K562 (cell line): ENCODE measurements at regions not wholly inside any gene's neighbourhood (a gene's known extent, or its start where the extent isn't known, plus 50 kb on each side); places are given as distances from the start of the nearest gene placed in this dataset.

ENCODE experiments used
- ATAC-seq: fragments of 200-7000 bp; cut with Tn5 transposase; 3 replicates; pipeline ENCODE4 v1.9.1; 2020; ENCODE audit warnings: moderate library complexity
- BruUV-seq: library from RNA; stranded (reverse); fragments of 400-500 nt; replicated peaks from 2 replicates; lab custom pipeline; 2021; lab: Mats Ljungman, UMichigan
- CTCF ChIA-PET: fragments of 300-600 bp; formaldehyde crosslinking; extraction: SDS; loops from one replicate; lab custom pipeline; 2021; ENCODE audit warnings: low intra/inter-chr PET ratio; lab: Yijun Ruan, JAX
- POLR2A ChIA-PET: fragments of 300-600, 350-650 bp; sonication (Branson Sonifier 250); formaldehyde crosslinking; extraction: SDS; loops from one replicate; lab custom pipeline; 2021; ENCODE audit warnings: antibody characterized with exemption, inconsistent platforms; lab: Yijun Ruan, JAX
- DNase-seq, 4 experiments: peaks; one replicate each; pipeline versions ENCODE4 v3.0.0 to v3.0.0-alpha.2; 2011 to 2018; ENCODE audit warnings: low spot score in 3 of 4, mixed read lengths in 3 of 4; ENCODE audit errors: extremely low read depth in 1 of 4
- FAIRE-seq: peaks from 2 replicates; lab custom pipeline; 2011; peaks lifted over from hg19 to GRCh38; lab: Jason Lieb, UNC
- H2AFZ ChIP-seq: 2 replicates; pipeline ENCODE4 v1.6.0; 2011; ENCODE audit warnings: low read depth, low read length, control low read depth, inconsistent platforms
- H3K27ac ChIP-seq: fragments of 200-600 bp; 3 replicates; pipeline ENCODE4 v1.8.0; 2011; ENCODE audit warnings: low read depth, mild to moderate bottlenecking, control low read depth, inconsistent platforms, low read length, moderate library complexity, mixed read lengths; ENCODE audit errors: extremely low read depth
- H3K27me3 ChIP-seq, 2 experiments: fragments of 300-600 bp in 1 of 2; 2 replicates in 1 of 2; 3 replicates in 1 of 2; pipeline versions ENCODE4 v1.6.0 to v1.8.0; 2011; ENCODE audit warnings: inconsistent platforms in 2 of 2, low read length in 2 of 2, mild to moderate bottlenecking in 1 of 2, mixed read lengths in 1 of 2, moderate library complexity in 1 of 2; ENCODE audit not compliant: control insufficient read depth in 2 of 2, insufficient read depth in 2 of 2
- H3K36me3 ChIP-seq: fragments of 300-600 bp; 3 replicates; pipeline ENCODE4 v1.8.0; 2011; ENCODE audit warnings: mild to moderate bottlenecking, low read length, inconsistent platforms; ENCODE audit not compliant: control insufficient read depth, insufficient read depth
- H3K4me1 ChIP-seq, 2 experiments: fragments of 200-600 bp in 1 of 2; replicated peaks in 1 of 2; 2 replicates in 1 of 2; 3 replicates in 1 of 2; pipeline versions ENCODE4 v1.5.1 to v1.8.0; 2011; ENCODE audit warnings: inconsistent platforms in 2 of 2, low read length in 2 of 2, mild to moderate bottlenecking in 1 of 2, mixed read lengths in 1 of 2, moderate library complexity in 1 of 2; ENCODE audit not compliant: control insufficient read depth in 2 of 2, insufficient read depth in 2 of 2
- H3K4me2 ChIP-seq: 2 replicates; pipeline ENCODE4 v1.6.1; 2011; ENCODE audit warnings: low read length, control low read depth, inconsistent platforms, mixed read lengths; ENCODE audit not compliant: insufficient read depth
- H3K4me3 ChIP-seq: fragments of 200-600 bp; sonication (generic), shearing (Covaris generic); 2 replicates; pipeline ENCODE4 v1.5.1; 2016; ENCODE audit warnings: control low read depth, inconsistent platforms
- H3K79me2 ChIP-seq: fragments of 200-600 bp; 3 replicates; pipeline ENCODE4 v1.8.0; 2011; ENCODE audit warnings: low read length, inconsistent platforms; ENCODE audit not compliant: control insufficient read depth, insufficient read depth
- H3K9ac ChIP-seq, 2 experiments: 2 replicates each; pipeline versions ENCODE4 v1.6.0 to v1.6.1; 2011; ENCODE audit warnings: low read depth in 2 of 2, low read length in 2 of 2, control low read depth in 1 of 2, inconsistent platforms in 1 of 2, mild to moderate bottlenecking in 1 of 2, mixed read lengths in 1 of 2; ENCODE audit not compliant: insufficient read depth in 1 of 2
- H3K9me1 ChIP-seq: one replicate; pipeline ENCODE4 v1.6.0; 2011; ENCODE audit warnings: inconsistent platforms, mild to moderate bottlenecking, low read length, moderate library complexity; ENCODE audit not compliant: control insufficient read depth, insufficient read depth
- H3K9me3 ChIP-seq: replicated peaks from 2 replicates; pipeline ENCODE4 v1.5.1; 2011; ENCODE audit warnings: low read depth, low read length, inconsistent platforms; ENCODE audit not compliant: control insufficient read depth, insufficient read depth
- H4K20me1 ChIP-seq: replicated peaks from 2 replicates; pipeline ENCODE4 v1.6.1; 2011; ENCODE audit warnings: low read length, inconsistent platforms, mixed read lengths; ENCODE audit not compliant: control insufficient read depth, insufficient read depth
- DDX20 ChIP-seq: fragments of 450-650 bp; IDR thresholded peaks from 2 replicates; pipeline ENCODE4 v1.6.1; 2016; ENCODE audit warnings: missing genetic modification characterization, low read depth, mild to moderate bottlenecking, missing compliant biosample characterization, moderate library complexity
- FOXK2 ChIP-seq, 2 experiments: fragments of 450-650 bp; IDR thresholded peaks in 1 of 2; conservative IDR thresholded peaks in 1 of 2; 2 replicates each; pipeline ENCODE4 v1.6.1; 2016; ENCODE audit warnings: low read depth in 2 of 2, mild to moderate bottlenecking in 1 of 2
- MTA2 ChIP-seq: fragments of 450-650 bp; IDR thresholded peaks from 2 replicates; pipeline ENCODE4 v1.6.1; 2016; ENCODE audit warnings: low read depth
- PRPF4 ChIP-seq: fragments of 200-400 bp; formaldehyde crosslinking; IDR thresholded peaks from one replicate; pipeline ENCODE4 v1.6.1; 2017; ENCODE audit warnings: low read length, low read depth, mild to moderate bottlenecking; ENCODE audit not compliant: insufficient read depth, poor library complexity, severe bottlenecking
- SNIP1 ChIP-seq: fragments of 450-650 bp; IDR thresholded peaks from 2 replicates; pipeline ENCODE4 v1.7.1; 2017; ENCODE audit warnings: low read depth, mild to moderate bottlenecking
- ZBTB1 ChIP-seq: sonication (generic); formaldehyde crosslinking; IDR thresholded peaks from 2 replicates; pipeline ENCODE4 v1.8.1; 2023; ENCODE audit warnings: missing genetic modification reagents, low read depth, mild to moderate bottlenecking, borderline replicate concordance
- ZNF324 ChIP-seq: fragments of 250-450 bp; sonication (Bioruptor Pico); IDR thresholded peaks from 2 replicates; pipeline ENCODE4 v1.4.0; 2020; ENCODE audit warnings: mild to moderate bottlenecking
- ZNF780A ChIP-seq: fragments of 250-450 bp; sonication (Bioruptor Pico); IDR thresholded peaks from 2 replicates; pipeline ENCODE4 v1.5.0; 2021; ENCODE audit warnings: mild to moderate bottlenecking
- ZSCAN32 ChIP-seq: fragments of 450-650 bp; formaldehyde crosslinking; IDR thresholded peaks from 2 replicates; pipeline ENCODE4 v1.4.0; 2020; ENCODE audit warnings: mild to moderate bottlenecking, moderate library complexity
- WGBS: fragments of 100-300 bp; shearing (Covaris generic); methylation state at CpG from one replicate; pipeline ENCODE4 v1.1.6; 2016; ENCODE audit warnings: low coverage, mixed read lengths; ENCODE audit not compliant: insufficient coverage; ENCODE audit errors: missing lambda C conversion rate; 5-methylcytosine and 5-hydroxymethylcytosine counted together
- in situ Hi-C: fragments of 300-500 bp; cut with MboI; formaldehyde crosslinking; loops from 4 replicates; pipeline ENCODE4 v1.15.0; 2018; ENCODE audit warnings: inconsistent platforms, mixed read lengths
- intact Hi-C: fragments of 100-400 bp; cut with micrococcal nuclease; formaldehyde crosslinking; loops from 2 replicates; pipeline ENCODE4 v1.14.2; 2022
- TF ChIP-seq, protein P1 (sequence below), 2 experiments: fragments of 450-650 bp in 1 of 2; IDR thresholded peaks; 2 replicates each; pipeline ENCODE4 v1.6.1; 2011 to 2017; ENCODE audit warnings: low read depth in 2 of 2, antibody characterized with exemption in 1 of 2, borderline replicate concordance in 1 of 2, low read length in 1 of 2, mild to moderate bottlenecking in 1 of 2, mixed read lengths in 1 of 2; ENCODE audit not compliant: control insufficient read depth in 1 of 2
- TF ChIP-seq, protein P2 (sequence below), 3 experiments: IDR thresholded peaks in 2 of 3; conservative IDR thresholded peaks in 1 of 3; 2 replicates each; pipeline ENCODE4 v1.5.1; 2011 to 2012; ENCODE audit warnings: low read length in 3 of 3, mild to moderate bottlenecking in 3 of 3, control low read depth in 2 of 3, improper control_type of control experiment in 1 of 3, inconsistent platforms in 1 of 3, low read depth in 1 of 3, mixed read lengths in 1 of 3, moderate library complexity in 1 of 3; ENCODE audit not compliant: insufficient read depth in 2 of 3
- TF ChIP-seq, protein P3 (sequence below): fragments of 450-650 bp; IDR thresholded peaks from 2 replicates; pipeline ENCODE4 v1.6.1; 2018; ENCODE audit warnings: mild to moderate bottlenecking, low read depth; ENCODE audit not compliant: partially characterized antibody

DNA sequence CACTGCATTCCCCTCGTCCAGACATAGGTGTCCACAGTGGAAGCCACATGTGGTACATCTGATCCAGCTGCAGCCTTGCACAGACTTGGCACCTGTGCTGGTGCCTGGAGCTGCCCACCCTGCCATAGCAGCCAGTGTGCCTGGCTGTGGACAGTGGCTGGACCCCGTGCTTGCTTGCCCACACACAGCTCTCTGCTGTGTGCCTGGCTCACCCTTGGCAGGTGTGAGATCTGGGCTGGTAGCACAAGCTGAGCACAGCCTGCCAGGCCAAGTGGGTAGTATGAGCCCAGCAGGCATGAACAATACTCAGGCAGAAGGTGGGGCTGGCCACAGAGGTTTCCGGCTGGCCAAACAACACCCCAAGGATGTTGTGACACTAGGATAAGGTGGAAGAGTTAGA lies 614.4 kb downstream of the BCKDHB start:
- H3K9me3 ChIP-seq: 0 out of 2 replicates have a peak, but pooled peaks cover 2% of the 10 kb centered on the region
- no peak for TF ChIP-seq ZNF324 (CRISPR knock-in tag)
- no peak for TF ChIP-seq DDX20 (tag)
- TF ChIP-seq ZBTB1 (CRISPR knock-in tag): no peak
- TF ChIP-seq, protein P1, sequence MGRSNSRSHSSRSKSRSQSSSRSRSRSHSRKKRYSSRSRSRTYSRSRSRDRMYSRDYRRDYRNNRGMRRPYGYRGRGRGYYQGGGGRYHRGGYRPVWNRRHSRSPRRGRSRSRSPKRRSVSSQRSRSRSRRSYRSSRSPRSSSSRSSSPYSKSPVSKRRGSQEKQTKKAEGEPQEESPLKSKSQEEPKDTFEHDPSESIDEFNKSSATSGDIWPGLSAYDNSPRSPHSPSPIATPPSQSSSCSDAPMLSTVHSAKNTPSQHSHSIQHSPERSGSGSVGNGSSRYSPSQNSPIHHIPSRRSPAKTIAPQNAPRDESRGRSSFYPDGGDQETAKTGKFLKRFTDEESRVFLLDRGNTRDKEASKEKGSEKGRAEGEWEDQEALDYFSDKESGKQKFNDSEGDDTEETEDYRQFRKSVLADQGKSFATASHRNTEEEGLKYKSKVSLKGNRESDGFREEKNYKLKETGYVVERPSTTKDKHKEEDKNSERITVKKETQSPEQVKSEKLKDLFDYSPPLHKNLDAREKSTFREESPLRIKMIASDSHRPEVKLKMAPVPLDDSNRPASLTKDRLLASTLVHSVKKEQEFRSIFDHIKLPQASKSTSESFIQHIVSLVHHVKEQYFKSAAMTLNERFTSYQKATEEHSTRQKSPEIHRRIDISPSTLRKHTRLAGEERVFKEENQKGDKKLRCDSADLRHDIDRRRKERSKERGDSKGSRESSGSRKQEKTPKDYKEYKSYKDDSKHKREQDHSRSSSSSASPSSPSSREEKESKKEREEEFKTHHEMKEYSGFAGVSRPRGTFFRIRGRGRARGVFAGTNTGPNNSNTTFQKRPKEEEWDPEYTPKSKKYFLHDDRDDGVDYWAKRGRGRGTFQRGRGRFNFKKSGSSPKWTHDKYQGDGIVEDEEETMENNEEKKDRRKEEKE (IDR thresholded peaks at IDR 0.05; ENCODE audit: borderline replicate concordance in 1 of 2, control insufficient read depth in 1 of 2, low read depth in 2 of 2, low read length in 1 of 2): no peak
- TF ChIP-seq, protein P2, sequence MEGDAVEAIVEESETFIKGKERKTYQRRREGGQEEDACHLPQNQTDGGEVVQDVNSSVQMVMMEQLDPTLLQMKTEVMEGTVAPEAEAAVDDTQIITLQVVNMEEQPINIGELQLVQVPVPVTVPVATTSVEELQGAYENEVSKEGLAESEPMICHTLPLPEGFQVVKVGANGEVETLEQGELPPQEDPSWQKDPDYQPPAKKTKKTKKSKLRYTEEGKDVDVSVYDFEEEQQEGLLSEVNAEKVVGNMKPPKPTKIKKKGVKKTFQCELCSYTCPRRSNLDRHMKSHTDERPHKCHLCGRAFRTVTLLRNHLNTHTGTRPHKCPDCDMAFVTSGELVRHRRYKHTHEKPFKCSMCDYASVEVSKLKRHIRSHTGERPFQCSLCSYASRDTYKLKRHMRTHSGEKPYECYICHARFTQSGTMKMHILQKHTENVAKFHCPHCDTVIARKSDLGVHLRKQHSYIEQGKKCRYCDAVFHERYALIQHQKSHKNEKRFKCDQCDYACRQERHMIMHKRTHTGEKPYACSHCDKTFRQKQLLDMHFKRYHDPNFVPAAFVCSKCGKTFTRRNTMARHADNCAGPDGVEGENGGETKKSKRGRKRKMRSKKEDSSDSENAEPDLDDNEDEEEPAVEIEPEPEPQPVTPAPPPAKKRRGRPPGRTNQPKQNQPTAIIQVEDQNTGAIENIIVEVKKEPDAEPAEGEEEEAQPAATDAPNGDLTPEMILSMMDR (IDR thresholded peaks at IDR 0.05 in 2 of 3, conservative IDR thresholded peaks at IDR 0.05 in 1 of 3; ENCODE audit: insufficient read depth in 2 of 3, low read depth in 1 of 3, low read length in 3 of 3): no peak
- no peak for TF ChIP-seq ZNF780A (CRISPR knock-in tag)
- no peak for TF ChIP-seq ZSCAN32 (CRISPR knock-in tag)
- TF ChIP-seq, protein P3, sequence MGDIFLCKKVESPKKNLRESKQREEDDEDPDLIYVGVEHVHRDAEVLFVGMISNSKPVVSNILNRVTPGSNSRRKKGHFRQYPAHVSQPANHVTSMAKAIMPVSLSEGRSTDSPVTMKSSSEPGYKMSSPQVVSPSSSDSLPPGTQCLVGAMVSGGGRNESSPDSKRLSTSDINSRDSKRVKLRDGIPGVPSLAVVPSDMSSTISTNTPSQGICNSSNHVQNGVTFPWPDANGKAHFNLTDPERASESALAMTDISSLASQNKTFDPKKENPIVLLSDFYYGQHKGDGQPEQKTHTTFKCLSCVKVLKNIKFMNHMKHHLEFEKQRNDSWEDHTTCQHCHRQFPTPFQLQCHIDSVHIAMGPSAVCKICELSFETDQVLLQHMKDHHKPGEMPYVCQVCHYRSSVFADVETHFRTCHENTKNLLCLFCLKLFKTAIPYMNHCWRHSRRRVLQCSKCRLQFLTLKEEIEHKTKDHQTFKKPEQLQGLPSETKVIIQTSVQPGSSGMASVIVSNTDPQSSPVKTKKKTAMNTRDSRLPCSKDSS: no peak
- TF ChIP-seq MTA2: no peak
- no peak for TF ChIP-seq PRPF4
- no peak for TF ChIP-seq SNIP1
- TF ChIP-seq FOXK2 (conservative IDR thresholded peaks at IDR 0.05 in 1 of 2, IDR thresholded peaks at IDR 0.05 in 1 of 2; ENCODE audit: low read depth in 2 of 2): no peak
- TF ChIP-seq, all 486 proteins: peak for 0
- in situ Hi-C loops (no loop called here), intact Hi-C loops (no loop called here)
- Histone ChIP-seq H3K27me3 (no peaks in the 10 kb centered on the region), H4K20me1 (no peaks in the 10 kb centered on the region), H3K4me2 (no peak overlapping the region), H3K9me1 (no peaks in the 10 kb centered on the region), H2AFZ (no peak overlapping the region), H3K27ac (no peak overlapping the region), H3K9ac (no peak overlapping the region), H3K4me1 (no peaks in the 10 kb centered on the region), H3K36me3 (no peaks in the 10 kb centered on the region), H3K4me3 (no peak overlapping the region), H3K79me2 (no peaks in the 10 kb centered on the region)
- ATAC-seq (no peak), FAIRE-seq (no peak), DNase-seq (no peak)
- ChIA-PET POLR2A (no interaction called here), CTCF (no interaction called here)
- no TSS peak for BruUV-seq
- WGBS: 0% methylated on average over 3 of the region's 3 CpGs
